Naive thymus-derived CD8-positive, alpha-beta T cell (primary cell): ENCODE measurements at regions not wholly inside any gene's neighbourhood (a gene's known extent, or its start where the extent isn't known, plus 50 kb on each side); places are given as distances from the start of the nearest gene placed in this dataset.
A peak's percentile ranks its signal among the peaks of the same experiment; 100 is the strongest.
"Not testable (repeated sequence)": the region's sequence is repeated elsewhere in the genome, so short reads cannot be mapped to it uniquely, and the experiment has no call there.

Experiments used
- ATAC-seq, 2 donors: fragments of 150-1000 bp; cut with Tn5 transposase in 1 of 2; sonication (Bioruptor Pico), chemical (Tn5 transposase) in 1 of 2; 1 replicate in 1 of 2; 2 replicates in 1 of 2; pipeline ENCODE4 v1.10.0; 2021; ENCODE audit warnings: mild to moderate bottlenecking in 2 of 2, moderate library complexity in 2 of 2
- POLR2A ChIA-PET: fragments of 350-600 bp; sonication (Branson Sonifier 250); formaldehyde crosslinking; loops from one replicate; lab custom pipeline; 2021; ENCODE audit warnings: antibody characterized with exemption; lab: Charles Lee
- DNase-seq, 10 donors: peaks; one replicate each; pipeline versions ENCODE4 v3.0.0 to v3.0.0-alpha.2; 2020 to 2022
- H3K27ac Mint-ChIP-seq, 10 donors: one replicate each; pipeline ENCODE4 v1.8.0; 2020 to 2022; ENCODE audit warnings: mild to moderate bottlenecking in 10 of 10, mixed read lengths in 10 of 10, moderate library complexity in 4 of 10, inconsistent platforms in 1 of 10
- H3K27me3 Mint-ChIP-seq, 5 donors: one replicate each; pipeline ENCODE4 v1.8.0; 2021 to 2022; ENCODE audit warnings: mixed read lengths in 5 of 5
- H3K36me3 Mint-ChIP-seq, 3 donors: one replicate each; pipeline ENCODE4 v1.8.0; 2020 to 2022; ENCODE audit warnings: mixed read lengths in 3 of 3, mild to moderate bottlenecking in 2 of 3, inconsistent platforms in 1 of 3
- H3K4me1 Mint-ChIP-seq, 4 donors: one replicate each; pipeline ENCODE4 v1.8.0; 2021 to 2022; ENCODE audit warnings: mixed read lengths in 4 of 4
- H3K4me3 Mint-ChIP-seq, 10 donors: one replicate each; pipeline ENCODE4 v1.8.0; 2020 to 2022; ENCODE audit warnings: mild to moderate bottlenecking in 10 of 10, mixed read lengths in 10 of 10, moderate library complexity in 6 of 10, inconsistent platforms in 1 of 10
- H3K9me3 Mint-ChIP-seq, 9 donors: one replicate each; pipeline ENCODE4 v1.8.0; 2020 to 2022; ENCODE audit warnings: mixed read lengths in 9 of 9, mild to moderate bottlenecking in 3 of 9, inconsistent platforms in 1 of 9, moderate library complexity in 1 of 9

DNA sequence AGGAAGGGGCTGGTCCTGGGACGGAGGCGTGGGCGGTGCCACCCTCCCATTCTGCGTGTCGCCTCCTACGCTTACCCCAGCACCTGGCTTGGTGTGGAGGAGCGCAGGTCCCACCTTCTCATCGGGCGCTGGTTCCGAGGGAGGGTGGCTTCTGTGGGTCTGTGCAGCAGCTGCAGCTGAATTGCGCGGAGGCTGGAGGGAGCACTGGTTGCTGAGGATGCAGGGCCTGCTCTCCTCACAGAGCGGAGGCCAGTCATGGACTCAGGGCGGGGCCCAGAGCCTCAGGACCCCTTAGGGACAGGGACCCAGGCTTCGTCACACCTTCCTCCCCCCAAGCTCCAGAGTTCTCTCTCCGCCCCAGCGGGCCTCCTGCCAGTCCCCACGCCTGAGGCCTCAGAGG, 127.8 kb upstream of the MAP3K4 start:
- H3K27ac Mint-ChIP-seq: no peak overlapping the region
- no peak overlapping the region for H3K4me3 Mint-ChIP-seq
- peaks cover 0 to 3% (median 0%) of the 10 kb centered on the region in 9 donors for H3K9me3 Mint-ChIP-seq
- DNase-seq: no peak
- no peaks in the 10 kb centered on the region for H3K36me3 Mint-ChIP-seq
- peaks cover 0 to 4% (median 0%) of the 10 kb centered on the region in 5 donors for H3K27me3 Mint-ChIP-seq
- no peak for ATAC-seq
- no peaks in the 10 kb centered on the region for H3K4me1 Mint-ChIP-seq
- POLR2A ChIA-PET: no interaction called here

DNA sequence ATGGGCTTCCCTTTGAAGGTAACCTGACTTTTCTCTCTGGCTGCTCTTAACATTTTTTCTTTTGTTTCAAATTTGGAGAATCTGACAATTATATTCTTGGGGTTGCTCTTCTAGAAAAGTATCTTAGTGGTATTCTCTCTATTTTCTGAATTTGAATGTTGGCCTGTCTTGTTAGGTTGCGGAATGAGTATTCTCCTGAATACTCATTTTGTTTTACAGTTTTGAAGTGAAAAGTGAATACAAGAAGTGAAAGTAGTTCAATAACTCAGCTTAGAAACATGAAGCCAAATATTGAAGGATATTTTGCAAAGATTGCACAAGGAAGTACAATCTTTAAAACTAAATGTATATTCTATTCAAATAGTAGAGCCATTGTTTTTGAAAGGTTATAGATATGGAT, 120.2 kb upstream of the MAP3K4 start:
- H3K9me3 Mint-ChIP-seq: peaks cover 0 to 3% (median 0%) of the 10 kb centered on the region in 9 donors
- POLR2A ChIA-PET: interaction anchor here (1.0 kb wide), 1 partner anchor 1629 kb away, joined by 5 read pairs; no protein-coding TSS in a partner anchor
- H3K4me3 Mint-ChIP-seq: no peak overlapping the region
- ATAC-seq (no peak), DNase-seq (no peak)
- no peaks in the 10 kb centered on the region for H3K36me3 Mint-ChIP-seq
- no peaks in the 10 kb centered on the region for H3K4me1 Mint-ChIP-seq
- H3K27me3 Mint-ChIP-seq: peaks cover 0 to 13% (median 6%) of the 10 kb centered on the region in 5 donors
- H3K27ac Mint-ChIP-seq: no peak overlapping the region

GRCh38 chr6:160881148-160881808, 110.3 kb upstream of the MAP3K4 start:
- Mint-ChIP-seq H3K4me3 (no peak overlapping the region), H3K36me3 (no peaks in the 10 kb centered on the region), H3K27ac (no peak overlapping the region), H3K4me1 (no peaks in the 10 kb centered on the region), H3K9me3 (peaks cover 0 to 3% (median 0%) of the 10 kb centered on the region in 9 donors), H3K27me3 (peaks cover 5 to 19% (median 17%) of the 10 kb centered on the region in 5 donors)
- POLR2A ChIA-PET: no interaction called here
- ATAC-seq (no peak), DNase-seq (no peak)

GRCh38 chr6:160882006-160882405, 109.6 kb upstream of the MAP3K4 start:
- Mint-ChIP-seq H3K4me3 (no peak overlapping the region), H3K27me3 (peaks cover 3 to 19% (median 12%) of the 10 kb centered on the region in 5 donors), H3K9me3 (peaks cover 0 to 3% (median 0%) of the 10 kb centered on the region in 9 donors), H3K36me3 (no peaks in the 10 kb centered on the region), H3K27ac (no peak overlapping the region), H3K4me1 (no peaks in the 10 kb centered on the region)
- ATAC-seq (no peak), DNase-seq (no peak)
- POLR2A ChIA-PET: no interaction called here

DNA sequence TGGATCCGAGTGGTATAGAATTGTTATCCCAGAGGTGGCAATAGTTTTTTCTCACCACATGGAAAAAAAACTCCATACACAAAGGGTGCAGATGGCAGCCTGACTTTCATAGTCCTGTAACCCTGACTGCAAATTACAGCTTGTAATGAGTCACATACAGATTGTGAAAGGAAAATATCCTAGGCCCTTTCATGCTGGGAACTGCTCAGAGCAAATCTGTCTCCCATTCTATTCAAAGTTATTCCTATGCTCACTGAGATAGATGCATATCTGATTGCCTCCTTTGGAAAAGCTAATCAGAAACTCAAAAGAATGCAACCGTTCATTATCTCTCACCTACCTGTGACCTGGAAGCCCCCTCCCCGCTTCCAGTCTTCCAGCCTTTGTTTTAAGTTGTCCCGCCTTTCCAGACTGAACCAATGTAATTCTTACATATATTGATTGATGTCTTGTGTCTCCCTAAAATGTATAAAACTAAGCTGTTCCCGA, 108.7 kb upstream of the MAP3K4 start:
- no peak for ATAC-seq
- Mint-ChIP-seq H3K36me3 (no peaks in the 10 kb centered on the region), H3K27me3 (peaks cover 3 to 16% (median 9%) of the 10 kb centered on the region in 5 donors), H3K9me3 (peaks cover 0 to 3% (median 0%) of the 10 kb centered on the region in 9 donors), H3K4me1 (no peaks in the 10 kb centered on the region), H3K4me3 (no peak overlapping the region), H3K27ac (no peak overlapping the region)
- no peak for DNase-seq
- POLR2A ChIA-PET: no interaction called here

GRCh38 chr6:160883560-160883959, 108.0 kb upstream of the MAP3K4 start:
- Mint-ChIP-seq H3K36me3 (no peaks in the 10 kb centered on the region), H3K4me3 (no peak overlapping the region), H3K27me3 (peaks cover 3 to 10% (median 9%) of the 10 kb centered on the region in 5 donors), H3K4me1 (no peaks in the 10 kb centered on the region), H3K27ac (no peak overlapping the region), H3K9me3 (no peaks in the 10 kb centered on the region)
- ATAC-seq (no peak), DNase-seq (no peak)
- POLR2A ChIA-PET: no interaction called here

DNA sequence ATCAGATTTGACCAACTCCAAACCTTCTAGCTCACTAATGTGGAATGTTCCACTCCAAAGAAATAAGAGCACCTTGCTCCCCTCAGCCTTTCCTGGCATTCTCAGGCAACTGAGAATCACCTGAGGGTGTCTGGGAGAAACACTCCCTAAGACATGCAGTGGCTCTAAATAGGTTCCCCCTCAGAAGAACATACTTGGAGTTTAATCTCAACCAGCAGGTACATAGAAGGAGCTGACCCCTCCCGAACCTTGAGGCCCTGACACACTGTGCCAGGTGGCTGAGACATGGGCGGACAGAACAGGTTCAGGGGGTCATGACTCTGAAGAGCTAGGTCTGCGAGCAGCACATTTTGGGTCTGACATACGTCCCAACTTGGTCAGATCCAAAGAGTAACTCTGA, 107.6 kb upstream of the MAP3K4 start:
- no peaks in the 10 kb centered on the region for H3K36me3 Mint-ChIP-seq
- no peaks in the 10 kb centered on the region for H3K4me1 Mint-ChIP-seq
- H3K27me3 Mint-ChIP-seq: peaks cover 3 to 11% (median 7%) of the 10 kb centered on the region in 5 donors
- POLR2A ChIA-PET: no interaction called here
- DNase-seq: no peak
- H3K4me3 Mint-ChIP-seq: no peak overlapping the region
- no peaks in the 10 kb centered on the region for H3K9me3 Mint-ChIP-seq
- ATAC-seq: no peak
- H3K27ac Mint-ChIP-seq: peak overlapping the region in 1 of 10 donors; percentile 25

DNA sequence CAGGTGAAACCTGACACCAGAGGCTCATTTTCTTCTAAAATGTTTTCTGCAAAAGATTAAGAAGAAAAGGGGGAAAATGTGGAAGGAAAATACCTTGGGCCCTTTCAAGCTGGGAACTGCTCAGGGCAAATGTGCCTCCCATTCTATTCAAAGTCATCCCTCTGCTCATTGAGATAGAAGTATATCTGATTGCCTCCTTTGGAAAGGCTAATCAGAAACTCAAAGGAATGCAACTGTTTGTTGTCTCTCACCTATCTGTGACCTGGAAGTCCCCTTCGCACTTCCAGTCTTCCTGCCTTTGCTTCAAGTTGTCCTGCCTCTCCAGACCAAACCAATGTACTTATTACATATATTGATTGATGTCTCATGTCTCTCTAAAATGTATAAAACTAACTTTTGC, 102.4 kb upstream of the MAP3K4 start:
- POLR2A ChIA-PET, H3K9me3 Mint-ChIP-seq: not testable (repeated sequence)

GRCh38 chr6:160891690-160892089, 99.9 kb upstream of the MAP3K4 start:
- Mint-ChIP-seq H3K27me3 (peaks cover 4 to 35% (median 5%) of the 10 kb centered on the region in 5 donors), H3K36me3 (no peaks in the 10 kb centered on the region), H3K4me1 (no peaks in the 10 kb centered on the region), H3K9me3 (peaks cover 0 to 2% (median 0%) of the 10 kb centered on the region in 9 donors), H3K4me3 (no peak overlapping the region), H3K27ac (peak overlapping the region in 1 of 10 donors; percentile 6)
- ATAC-seq (no peak), DNase-seq (no peak)
- POLR2A ChIA-PET: no interaction called here

More for the DNA sequence above, 102.4 kb upstream of the MAP3K4 start:
- DNase-seq, H3K4me1 Mint-ChIP-seq, H3K4me3 Mint-ChIP-seq, ATAC-seq, H3K36me3 Mint-ChIP-seq: not testable (repeated sequence)
- peak overlapping the region in 1 of 10 donors; percentile 18 for H3K27ac Mint-ChIP-seq
- H3K27me3 Mint-ChIP-seq: peaks cover 1 to 26% (median 6%) of the 10 kb centered on the region in 5 donors

DNA sequence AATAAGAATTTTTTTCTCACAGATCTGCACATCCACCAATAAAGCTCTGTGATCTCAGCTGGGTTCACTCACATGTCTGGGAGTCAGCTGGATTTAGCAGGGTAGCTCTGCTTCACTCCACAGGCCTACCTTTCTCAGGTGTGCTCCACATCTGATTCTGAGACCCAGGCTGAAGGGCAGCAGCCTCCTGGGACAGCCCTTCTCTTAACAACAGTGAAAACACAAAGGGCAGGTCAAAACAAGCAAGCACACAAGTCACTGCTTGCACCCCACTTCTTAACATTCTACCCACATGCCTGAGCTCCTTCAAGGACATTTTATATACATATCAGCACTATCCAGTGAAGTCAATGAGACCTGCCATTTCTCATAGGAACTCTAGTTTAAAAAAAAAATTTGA, 96.0 kb upstream of the MAP3K4 start:
- Mint-ChIP-seq H3K36me3 (no peaks in the 10 kb centered on the region), H3K4me3 (no peak overlapping the region), H3K27ac (no peak overlapping the region), H3K4me1 (no peaks in the 10 kb centered on the region), H3K9me3 (no peaks in the 10 kb centered on the region), H3K27me3 (peaks cover 1 to 30% (median 9%) of the 10 kb centered on the region in 5 donors)
- DNase-seq (no peak), ATAC-seq (no peak)
- POLR2A ChIA-PET: no interaction called here

DNA sequence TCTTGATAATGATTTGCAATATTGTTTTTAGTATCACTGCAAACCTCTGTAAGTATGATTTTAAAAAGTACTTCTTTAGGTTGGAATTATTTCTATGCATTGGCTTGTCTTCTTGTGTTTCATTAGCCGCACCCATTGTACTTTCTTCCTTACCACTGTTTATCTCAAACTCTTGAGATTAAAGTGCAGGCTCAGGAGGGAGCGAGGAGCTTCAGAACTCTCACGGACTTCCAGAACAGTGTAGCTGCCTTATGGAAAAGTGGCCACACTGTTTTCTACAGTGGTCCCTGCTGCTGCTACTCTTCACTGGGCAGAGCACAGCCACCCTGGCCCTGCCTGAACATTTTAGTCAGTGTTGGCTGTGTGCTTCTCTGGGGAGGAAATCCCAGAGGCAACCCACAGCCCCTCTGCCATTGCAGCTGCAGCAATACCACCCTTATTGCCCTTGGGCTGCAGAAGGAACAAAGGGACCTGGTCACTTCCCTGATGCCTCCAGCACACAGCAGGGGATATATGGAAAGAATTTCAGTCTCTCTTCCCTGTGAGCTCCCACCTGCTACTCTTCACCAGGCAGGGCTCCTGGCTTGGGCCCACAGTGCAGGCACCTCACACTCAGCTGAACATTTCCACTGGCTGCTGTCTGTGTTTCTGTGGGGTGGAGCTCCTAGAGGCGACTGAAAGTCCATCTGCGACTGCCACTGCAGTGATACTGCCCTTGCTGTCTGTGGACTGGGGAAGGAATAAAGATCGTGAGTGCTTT, 91.7 kb upstream of the MAP3K4 start:
- H3K27ac Mint-ChIP-seq: no peak overlapping the region
- POLR2A ChIA-PET: no interaction called here
- H3K4me3 Mint-ChIP-seq: no peak overlapping the region
- peaks cover 5 to 29% (median 15%) of the 10 kb centered on the region in 5 donors for H3K27me3 Mint-ChIP-seq
- H3K4me1 Mint-ChIP-seq: no peaks in the 10 kb centered on the region
- H3K9me3 Mint-ChIP-seq: peaks cover 0 to 4% (median 0%) of the 10 kb centered on the region in 9 donors
- no peak for ATAC-seq
- no peak for DNase-seq
- no peaks in the 10 kb centered on the region for H3K36me3 Mint-ChIP-seq

GRCh38 chr6:160911949-160912348, 79.6 kb upstream of the MAP3K4 start:
- Mint-ChIP-seq H3K27me3 (peaks cover 0 to 15% (median 6%) of the 10 kb centered on the region in 5 donors), H3K4me3 (no peak overlapping the region), H3K27ac (no peak overlapping the region), H3K36me3 (peaks cover 0 to 15% (median 0%) of the 10 kb centered on the region in 3 donors), H3K4me1 (no peaks in the 10 kb centered on the region), H3K9me3 (peaks cover 0 to 17% (median 11%) of the 10 kb centered on the region in 9 donors)
- no peak for ATAC-seq
- no peak for DNase-seq
- POLR2A ChIA-PET: no interaction called here

GRCh38 chr6:160912411-160912810, 79.2 kb upstream of the MAP3K4 start:
- POLR2A ChIA-PET: no interaction called here

More at GRCh38 chr6:160912411-160912810, 79.2 kb upstream of the MAP3K4 start:
- no peak for DNase-seq
- Mint-ChIP-seq H3K27ac (no peak overlapping the region), H3K4me3 (no peak overlapping the region), H3K27me3 (peaks cover under 1 to 12% (median 6%) of the 10 kb centered on the region in 5 donors), H3K36me3 (peaks cover 0 to 10% (median 0%) of the 10 kb centered on the region in 3 donors), H3K4me1 (no peaks in the 10 kb centered on the region), H3K9me3 (peaks cover 0 to 13% (median 7%) of the 10 kb centered on the region in 9 donors)
- no peak for ATAC-seq
